Neural cell (in vitro differentiated cells): ENCODE measurements at regions not wholly inside any gene's neighbourhood (a gene's known extent, or its start where the extent isn't known, plus 50 kb on each side); places are given as distances from the start of the nearest gene placed in this dataset.

Experiments
- H2AFZ ChIP-seq: fragments of 200-600, 300-800 bp; sonication (generic), shearing (Covaris generic); 2 replicates; pipeline ENCODE4 v1.6.0; 2014; ENCODE audit warnings: low read depth, mild to moderate bottlenecking, antibody characterized with exemption, low read length, moderate library complexity
- H3F3A ChIP-seq: fragments of 200-600 bp; shearing (Covaris generic); 2 replicates; pipeline ENCODE4 v1.6.1; 2016; ENCODE audit warnings: mild to moderate bottlenecking, moderate library complexity, mixed read lengths, antibody characterized with exemption, low read length; ENCODE audit not compliant: insufficient read depth, poor library complexity, severe bottlenecking
- H3K27ac ChIP-seq: fragments of 200-600, 300-800 bp; sonication (generic), shearing (Covaris generic); 2 replicates; pipeline ENCODE4 v1.5.1; 2014; ENCODE audit warnings: mild to moderate bottlenecking, low read length, moderate library complexity
- H3K27me3 ChIP-seq: fragments of 300-800, 200-600 bp; sonication (generic), shearing (Covaris generic); 2 replicates; pipeline ENCODE4 v1.6.0; 2014; ENCODE audit warnings: mild to moderate bottlenecking, low read depth, low read length, moderate library complexity; ENCODE audit not compliant: insufficient read depth
- H3K36me3 ChIP-seq: fragments of 300-800, 200-600 bp; sonication (generic), shearing (Covaris generic); 2 replicates; pipeline ENCODE4 v1.5.1; 2014; ENCODE audit warnings: mild to moderate bottlenecking, antibody characterized with exemption, low read length, moderate library complexity; ENCODE audit not compliant: insufficient read depth
- H3K4me2 ChIP-seq: fragments of 300-800, 200-600 bp; sonication (generic), shearing (Covaris generic); 2 replicates; pipeline ENCODE4 v1.6.0; 2014; ENCODE audit warnings: mild to moderate bottlenecking, low read length
- H3K4me3 ChIP-seq: fragments of 300-800, 200-600 bp; sonication (generic), shearing (Covaris generic); 2 replicates; pipeline ENCODE4 v1.5.1; 2014; ENCODE audit warnings: mild to moderate bottlenecking, low read length, moderate library complexity
- H3K79me2 ChIP-seq: fragments of 200-600 bp; shearing (Covaris generic); replicated peaks from 2 replicates; pipeline ENCODE4 v1.6.0; 2014; ENCODE audit warnings: mild to moderate bottlenecking, low read length, moderate library complexity; ENCODE audit not compliant: insufficient read depth
- H3K9ac ChIP-seq: fragments of 300-800, 200-600 bp; sonication (generic), shearing (Covaris generic); 2 replicates; pipeline ENCODE4 v1.6.1; 2016; ENCODE audit warnings: mild to moderate bottlenecking, low read length, mixed read lengths
- H3K9me2 ChIP-seq: fragments of 200-600 bp; shearing (Covaris generic); 2 replicates; pipeline ENCODE4 v1.6.1; 2016; ENCODE audit warnings: mild to moderate bottlenecking, low read length, mixed read lengths; ENCODE audit not compliant: insufficient read depth
- H3K9me3 ChIP-seq: fragments of 200-600, 300-800 bp; sonication (generic), shearing (Covaris generic); 2 replicates; pipeline ENCODE4 v1.6.1; 2016; ENCODE audit warnings: mild to moderate bottlenecking, mixed run types, low read length, moderate library complexity, mixed read lengths
- H4K20me1 ChIP-seq: fragments of 200-600 bp; shearing (Covaris generic); 2 replicates; pipeline ENCODE4 v1.6.1; 2016; ENCODE audit warnings: mild to moderate bottlenecking, mixed run types; ENCODE audit not compliant: insufficient read depth
- EP300 ChIP-seq: fragments of 450-650 bp; conservative IDR thresholded peaks from 2 replicates; pipeline ENCODE4 v1.6.1; 2014; ENCODE audit warnings: antibody characterized with exemption, mild to moderate bottlenecking, moderate library complexity; ENCODE audit not compliant: poor library complexity, severe bottlenecking
- EZH2 ChIP-seq: fragments of 200-600, 300-800 bp; shearing (Covaris generic), sonication (generic); IDR thresholded peaks from 2 replicates; pipeline ENCODE4 v1.6.1; 2014; ENCODE audit warnings: antibody characterized with exemption, low read length, borderline replicate concordance, mild to moderate bottlenecking; ENCODE audit not compliant: insufficient read depth, poor library complexity, severe bottlenecking
- MXI1 ChIP-seq: fragments of 450-650 bp; conservative IDR thresholded peaks from 2 replicates; pipeline ENCODE4 v1.6.1; 2014; ENCODE audit warnings: antibody characterized with exemption, mild to moderate bottlenecking; ENCODE audit not compliant: poor library complexity, severe bottlenecking
- POLR2AphosphoS5 ChIP-seq: IDR thresholded peaks from 2 replicates; pipeline ENCODE4 v1.6.1; 2012
- RAD21 ChIP-seq: fragments of 450-650 bp; conservative IDR thresholded peaks from 2 replicates; pipeline ENCODE4 v1.6.1; 2014; ENCODE audit warnings: antibody characterized with exemption, mild to moderate bottlenecking, moderate library complexity
- SMC3 ChIP-seq: fragments of 450-650 bp; conservative IDR thresholded peaks from 2 replicates; pipeline ENCODE4 v1.6.1; 2014; ENCODE audit warnings: antibody characterized with exemption, mild to moderate bottlenecking, moderate library complexity; ENCODE audit not compliant: poor library complexity
- TAF1 ChIP-seq: IDR thresholded peaks from 2 replicates; pipeline ENCODE4 v1.6.1; 2012; ENCODE audit warnings: low read depth
- TF ChIP-seq, protein P1 (sequence below): IDR thresholded peaks from 2 replicates; pipeline ENCODE4 v1.6.1; 2012; ENCODE audit warnings: borderline replicate concordance
- TF ChIP-seq, protein P2 (sequence below): fragments of 450-650 bp; IDR thresholded peaks from 2 replicates; pipeline ENCODE4 v1.5.1; 2014; ENCODE audit warnings: antibody characterized with exemption, mild to moderate bottlenecking, moderate library complexity; ENCODE audit not compliant: poor library complexity, severe bottlenecking

DNA sequence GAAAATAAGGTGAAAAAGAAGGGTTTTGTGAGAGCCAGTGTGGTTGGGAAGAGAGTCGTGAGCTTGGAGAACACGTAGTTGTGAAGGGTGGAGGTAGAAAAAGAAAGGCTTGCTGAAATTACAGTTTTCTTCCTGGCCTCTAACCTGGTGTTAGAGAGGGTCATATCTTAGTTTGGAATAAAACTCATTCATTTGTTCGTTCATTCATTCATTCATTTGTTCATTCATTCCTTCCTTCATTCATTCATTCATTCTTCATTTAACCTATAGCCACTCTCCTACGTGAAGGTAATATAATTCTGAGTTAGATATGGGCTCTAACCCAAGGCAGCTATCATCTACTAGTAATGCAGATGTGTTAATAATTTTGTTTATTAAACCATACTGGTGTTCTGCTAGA, 111.8 kb upstream of the ZNF521 start:
- no peaks in the 10 kb centered on the region for H4K20me1 ChIP-seq
- no peaks in the 10 kb centered on the region for H3K36me3 ChIP-seq
- no peaks in the 10 kb centered on the region for H3F3A ChIP-seq
- H3K79me2 ChIP-seq = no peaks in the 10 kb centered on the region
- no peak overlapping the region for H3K27ac ChIP-seq
- no peaks in the 10 kb centered on the region for H3K9me2 ChIP-seq
- no peaks in the 10 kb centered on the region for H3K9me3 ChIP-seq
- H2AFZ ChIP-seq = no peak overlapping the region
- no peak overlapping the region for H3K4me3 ChIP-seq
- no peak overlapping the region for H3K9ac ChIP-seq
- TF ChIP-seq RAD21 (no peak), EP300 (no peak), SMC3 (no peak), POLR2AphosphoS5 (no peak), MXI1 (no peak), TAF1 (no peak), EZH2 (no peak)
- TF ChIP-seq, protein P1, sequence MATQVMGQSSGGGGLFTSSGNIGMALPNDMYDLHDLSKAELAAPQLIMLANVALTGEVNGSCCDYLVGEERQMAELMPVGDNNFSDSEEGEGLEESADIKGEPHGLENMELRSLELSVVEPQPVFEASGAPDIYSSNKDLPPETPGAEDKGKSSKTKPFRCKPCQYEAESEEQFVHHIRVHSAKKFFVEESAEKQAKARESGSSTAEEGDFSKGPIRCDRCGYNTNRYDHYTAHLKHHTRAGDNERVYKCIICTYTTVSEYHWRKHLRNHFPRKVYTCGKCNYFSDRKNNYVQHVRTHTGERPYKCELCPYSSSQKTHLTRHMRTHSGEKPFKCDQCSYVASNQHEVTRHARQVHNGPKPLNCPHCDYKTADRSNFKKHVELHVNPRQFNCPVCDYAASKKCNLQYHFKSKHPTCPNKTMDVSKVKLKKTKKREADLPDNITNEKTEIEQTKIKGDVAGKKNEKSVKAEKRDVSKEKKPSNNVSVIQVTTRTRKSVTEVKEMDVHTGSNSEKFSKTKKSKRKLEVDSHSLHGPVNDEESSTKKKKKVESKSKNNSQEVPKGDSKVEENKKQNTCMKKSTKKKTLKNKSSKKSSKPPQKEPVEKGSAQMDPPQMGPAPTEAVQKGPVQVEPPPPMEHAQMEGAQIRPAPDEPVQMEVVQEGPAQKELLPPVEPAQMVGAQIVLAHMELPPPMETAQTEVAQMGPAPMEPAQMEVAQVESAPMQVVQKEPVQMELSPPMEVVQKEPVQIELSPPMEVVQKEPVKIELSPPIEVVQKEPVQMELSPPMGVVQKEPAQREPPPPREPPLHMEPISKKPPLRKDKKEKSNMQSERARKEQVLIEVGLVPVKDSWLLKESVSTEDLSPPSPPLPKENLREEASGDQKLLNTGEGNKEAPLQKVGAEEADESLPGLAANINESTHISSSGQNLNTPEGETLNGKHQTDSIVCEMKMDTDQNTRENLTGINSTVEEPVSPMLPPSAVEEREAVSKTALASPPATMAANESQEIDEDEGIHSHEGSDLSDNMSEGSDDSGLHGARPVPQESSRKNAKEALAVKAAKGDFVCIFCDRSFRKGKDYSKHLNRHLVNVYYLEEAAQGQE = no peak
- TF ChIP-seq, protein P2, sequence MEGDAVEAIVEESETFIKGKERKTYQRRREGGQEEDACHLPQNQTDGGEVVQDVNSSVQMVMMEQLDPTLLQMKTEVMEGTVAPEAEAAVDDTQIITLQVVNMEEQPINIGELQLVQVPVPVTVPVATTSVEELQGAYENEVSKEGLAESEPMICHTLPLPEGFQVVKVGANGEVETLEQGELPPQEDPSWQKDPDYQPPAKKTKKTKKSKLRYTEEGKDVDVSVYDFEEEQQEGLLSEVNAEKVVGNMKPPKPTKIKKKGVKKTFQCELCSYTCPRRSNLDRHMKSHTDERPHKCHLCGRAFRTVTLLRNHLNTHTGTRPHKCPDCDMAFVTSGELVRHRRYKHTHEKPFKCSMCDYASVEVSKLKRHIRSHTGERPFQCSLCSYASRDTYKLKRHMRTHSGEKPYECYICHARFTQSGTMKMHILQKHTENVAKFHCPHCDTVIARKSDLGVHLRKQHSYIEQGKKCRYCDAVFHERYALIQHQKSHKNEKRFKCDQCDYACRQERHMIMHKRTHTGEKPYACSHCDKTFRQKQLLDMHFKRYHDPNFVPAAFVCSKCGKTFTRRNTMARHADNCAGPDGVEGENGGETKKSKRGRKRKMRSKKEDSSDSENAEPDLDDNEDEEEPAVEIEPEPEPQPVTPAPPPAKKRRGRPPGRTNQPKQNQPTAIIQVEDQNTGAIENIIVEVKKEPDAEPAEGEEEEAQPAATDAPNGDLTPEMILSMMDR = no peak
- H3K4me2 ChIP-seq = no peak overlapping the region
- H3K27me3 ChIP-seq = no peaks in the 10 kb centered on the region

DNA sequence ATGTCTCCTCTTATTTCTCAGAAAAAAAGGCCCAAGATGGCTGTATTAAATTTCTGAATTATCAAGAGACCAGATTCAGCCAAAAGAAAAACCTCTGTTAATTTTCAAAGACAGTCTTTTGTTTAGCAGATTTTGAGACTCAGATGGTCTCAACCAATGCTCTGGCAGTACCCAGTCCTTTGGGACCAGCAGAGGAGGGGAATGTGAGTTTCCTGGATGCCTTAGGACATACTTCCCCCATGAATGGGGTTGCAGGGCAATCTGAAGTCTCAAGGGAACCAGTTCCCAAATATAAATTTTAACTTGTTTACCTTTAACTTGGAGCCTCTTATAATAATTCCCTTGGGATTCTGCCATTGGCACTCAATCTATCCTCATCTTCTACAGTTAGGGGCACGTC, 107.8 kb upstream of the ZNF521 start:
- no peak overlapping the region for H3K4me2 ChIP-seq
- H2AFZ ChIP-seq = no peak overlapping the region

More for the DNA sequence above, 107.8 kb upstream of the ZNF521 start:
- no peak overlapping the region for H3K9ac ChIP-seq
- no peaks in the 10 kb centered on the region for H3K9me2 ChIP-seq
- H3K9me3 ChIP-seq = no peaks in the 10 kb centered on the region
- H3K4me3 ChIP-seq = no peak overlapping the region
- TF ChIP-seq EZH2 = no peak
- no peak for TF ChIP-seq TAF1
- TF ChIP-seq, protein P2 = no peak
- no peaks in the 10 kb centered on the region for H3K36me3 ChIP-seq
- H3F3A ChIP-seq = no peaks in the 10 kb centered on the region
- H3K27me3 ChIP-seq = no peaks in the 10 kb centered on the region
- no peaks in the 10 kb centered on the region for H3K79me2 ChIP-seq
- no peaks in the 10 kb centered on the region for H4K20me1 ChIP-seq
- H3K27ac ChIP-seq = no peak overlapping the region
